ENCODE measurements at regions not wholly inside any gene's neighbourhood (a gene's known extent, or its start where the extent isn't known, plus 50 kb on each side); places are given as distances from the start of the nearest gene placed in this dataset.

GRCh38 chr1:217019475-217019874 is 296.2 kb upstream of the ESRRG start:
- TF ChIP-seq CTCF (IDR thresholded peaks at IDR 0.05) (no peak), POLR2A (IDR thresholded peaks at IDR 0.05) (no peak)

Data from adrenal gland (tissue), 5 donors.